T-helper 2 cell (primary cell): ENCODE measurements at regions not wholly inside any gene's neighbourhood (a gene's known extent, or its start where the extent isn't known, plus 50 kb on each side); places are given as distances from the start of the nearest gene placed in this dataset.

Experiments used
- DNase-seq, 5 experiments: peaks; one replicate each; pipeline versions ENCODE4 v3.0.0 to v3.0.0-alpha.2; 2012 to 2022

DNA sequence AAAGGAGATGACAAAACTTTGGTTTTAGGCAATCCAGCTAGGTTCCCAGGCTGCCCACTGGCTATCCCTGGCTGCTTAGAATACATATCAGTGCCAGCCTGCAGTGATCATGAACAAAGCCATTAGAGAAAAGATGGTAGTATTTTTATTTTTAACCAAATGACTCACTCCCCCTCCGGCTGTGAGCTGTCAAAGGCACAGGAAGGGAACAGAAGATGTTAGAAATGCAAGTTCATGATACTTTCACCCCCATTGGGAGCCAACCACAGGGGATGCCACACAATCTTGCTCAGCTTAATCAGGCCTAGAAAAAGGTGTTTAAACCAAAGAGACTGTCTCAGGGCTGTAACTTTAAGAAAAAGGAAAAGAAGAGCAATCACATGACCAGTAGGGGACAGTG, 70.3 kb upstream of the ASTN2 start:
- DNase-seq: peak in 1 of 5 experiments; percentile 17

DNA sequence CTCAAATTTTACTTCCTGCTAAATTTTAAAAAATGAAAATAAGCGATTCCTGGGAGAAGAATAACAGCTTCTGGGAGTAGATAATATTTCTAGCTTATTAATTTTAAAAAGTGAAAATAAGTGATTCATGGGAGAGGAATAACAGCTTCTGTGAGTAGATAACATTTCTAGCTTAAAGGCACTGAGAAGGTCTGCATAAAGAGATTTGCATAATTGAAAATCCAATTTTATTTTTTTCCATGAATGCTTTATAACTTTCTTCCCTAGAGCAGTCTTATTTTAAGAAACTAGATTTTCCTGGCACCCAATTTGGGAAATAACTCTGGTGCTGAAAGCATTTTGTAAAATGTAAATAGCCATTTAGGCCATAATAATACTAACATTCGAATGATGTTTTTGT, 65.9 kb upstream of the ASTN2 start:
- DNase-seq: no peak

- no peak for DNase-seq
Measured at GRCh38 chr9:117480253-117480652, 65.4 kb upstream of the ASTN2 start.

DNA sequence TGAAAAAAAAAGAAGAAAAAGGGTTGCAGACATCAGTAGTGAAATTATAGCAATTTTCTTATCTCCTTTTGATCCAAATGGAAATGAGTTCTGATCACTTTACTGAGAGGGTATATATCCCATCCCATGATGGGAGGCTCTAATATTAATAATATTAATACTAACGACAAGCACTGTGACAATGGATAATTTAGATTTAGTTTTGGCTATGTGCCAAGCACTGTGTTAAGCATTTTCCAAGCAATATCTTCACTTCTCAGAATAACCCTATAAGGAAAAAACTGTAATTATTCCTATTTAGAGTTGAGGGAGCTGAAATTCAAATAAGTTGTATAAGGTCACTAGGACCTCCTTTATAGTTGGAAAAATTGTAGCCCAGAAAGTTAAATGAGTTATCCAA, 58.4 kb upstream of the ASTN2 start:
- no peak for DNase-seq

- DNase-seq: no peak
Measured at GRCh38 chr9:117470902-117471301, 56.0 kb upstream of the ASTN2 start.

DNA sequence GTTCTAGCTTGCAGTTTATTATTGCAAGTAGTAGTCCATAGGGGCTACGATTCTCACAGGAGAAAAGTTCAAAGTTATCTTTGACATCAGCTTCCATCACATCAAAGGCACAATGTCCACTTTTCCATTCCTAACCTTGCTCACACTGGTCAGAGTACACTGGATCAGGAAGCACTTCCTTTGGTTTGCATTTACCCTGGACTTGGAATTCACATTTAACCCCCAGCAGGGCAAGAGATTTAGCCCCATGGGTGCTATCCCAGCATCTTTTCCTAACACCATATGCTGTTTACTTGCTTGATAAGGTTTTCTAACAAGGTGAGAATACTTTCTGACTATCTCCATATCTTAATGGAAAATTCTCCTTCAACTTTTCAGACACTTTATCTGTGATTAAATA, 55.6 kb upstream of the ASTN2 start:
- DNase-seq: no peak

- DNase-seq: no peak
Measured at GRCh38 chr9:117466111-117466510, 51.3 kb upstream of the ASTN2 start.

- DNase-seq: no peak
Measured at GRCh38 chr9:117465706-117466105, 50.8 kb upstream of the ASTN2 start.

DNA sequence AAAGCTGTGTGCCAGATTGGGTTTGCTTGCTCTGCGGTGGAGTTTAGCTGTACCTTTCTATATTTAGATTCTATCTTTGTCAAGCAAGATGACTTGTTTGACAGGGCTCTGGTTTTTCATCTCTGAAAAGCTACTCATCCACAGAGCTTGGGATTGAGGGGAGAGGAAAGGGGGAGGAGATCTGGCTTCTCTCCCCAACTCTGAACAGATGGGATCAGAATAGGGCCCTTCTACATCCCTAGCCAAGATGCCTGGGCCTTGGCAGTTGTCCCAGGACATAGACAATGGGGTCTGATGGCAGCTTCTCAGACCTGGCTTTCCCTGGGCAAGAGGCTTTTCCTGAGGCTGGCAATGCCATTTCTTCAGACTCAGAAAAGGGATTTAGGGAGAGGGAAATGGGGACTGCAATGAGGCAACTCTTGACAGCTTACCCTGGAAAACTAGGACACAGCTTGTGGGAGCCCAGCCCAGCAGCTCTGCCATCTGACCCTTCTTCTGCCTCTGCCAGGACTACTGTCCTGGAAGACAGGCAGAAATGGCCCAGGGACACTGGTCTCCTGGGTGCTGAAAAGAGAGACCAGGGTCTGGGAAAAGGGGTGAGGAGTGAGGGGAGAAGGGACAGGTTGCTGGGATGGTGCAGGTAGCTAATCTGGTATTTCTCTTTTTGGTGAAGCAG, 50.2 kb upstream of the ASTN2 start:
- DNase-seq: no peak
